SK-N-SH (cell line): ENCODE measurements at regions not wholly inside any gene's neighbourhood (a gene's known extent, or its start where the extent isn't known, plus 50 kb on each side); places are given as distances from the start of the nearest gene placed in this dataset.

Source experiments
- CTCF ChIA-PET: fragments of 300-600, 350-600 bp; formaldehyde crosslinking; extraction: SDS; loops from one replicate; lab custom pipeline; 2021; lab: Yijun Ruan, JAX
- POLR2A ChIA-PET: fragments of 350-600 bp; sonication (Branson Sonifier 250); formaldehyde crosslinking; extraction: SDS; loops from one replicate; lab custom pipeline; 2020; ENCODE audit warnings: antibody characterized with exemption, inconsistent platforms; lab: Yijun Ruan, JAX
- DNase-seq: peaks from one replicate; pipeline ENCODE4 v3.0.0; 2012
- H2AFZ ChIP-seq: fragments of 200-600 bp; sonication (generic); 2 replicates; pipeline ENCODE4 v1.8.1; 2016; ENCODE audit warnings: antibody characterized with exemption, mild to moderate bottlenecking, low read depth
- H3F3A ChIP-seq: fragments of 200-600 bp; sonication (generic); replicated peaks from 2 replicates; pipeline ENCODE3; 2016; ENCODE audit warnings: antibody characterized with exemption, mild to moderate bottlenecking; ENCODE audit not compliant: insufficient read depth
- H3K27ac ChIP-seq, 2 experiments: fragments of 200-500 bp in 1 of 2; fragments of 200-600 bp in 1 of 2; sonication (Bioruptor generic) in 1 of 2; sonication (generic), shearing (Covaris generic) in 1 of 2; 2 replicates each; pipeline versions ENCODE4 v1.5.1 to v1.6.1; 2014 to 2016; ENCODE audit warnings: low read depth in 2 of 2, inconsistent platforms in 1 of 2, low read length in 1 of 2, mild to moderate bottlenecking in 1 of 2, mixed read lengths in 1 of 2
- H3K27me3 ChIP-seq: fragments of 200-600 bp; sonication (generic), shearing (Covaris generic); 2 replicates; pipeline ENCODE4 v1.6.1; 2016; ENCODE audit warnings: mixed run types; ENCODE audit not compliant: insufficient read depth
- H3K36me3 ChIP-seq, 2 experiments: fragments of 200-500 bp in 1 of 2; fragments of 200-600 bp in 1 of 2; sonication (Bioruptor generic) in 1 of 2; sonication (generic) in 1 of 2; replicated peaks in 1 of 2; 2 replicates each; pipeline versions ENCODE3 to v1.5.1; 2014 to 2016; ENCODE audit warnings: low read length in 1 of 2, mild to moderate bottlenecking in 1 of 2; ENCODE audit not compliant: insufficient read depth in 2 of 2, control insufficient read depth in 1 of 2
- H3K4me1 ChIP-seq, 2 experiments: fragments of 200-500 bp in 1 of 2; fragments of 200-600 bp in 1 of 2; sonication (Bioruptor generic) in 1 of 2; sonication (generic), shearing (Covaris generic) in 1 of 2; 2 replicates each; pipeline versions ENCODE4 v1.5.1 to v1.6.1; 2014 to 2016; ENCODE audit warnings: low read depth in 1 of 2, low read length in 1 of 2, mixed run types in 1 of 2; ENCODE audit not compliant: insufficient read depth in 2 of 2, control insufficient read depth in 1 of 2
- H3K4me2 ChIP-seq: fragments of 200-600 bp; sonication (generic), shearing (Covaris generic); 2 replicates; pipeline ENCODE4 v1.6.1; 2017; ENCODE audit warnings: mixed run types
- H3K4me3 ChIP-seq, 2 experiments: fragments of 200-500 bp in 1 of 2; fragments of 200-600 bp in 1 of 2; sonication (Bioruptor generic) in 1 of 2; sonication (generic), shearing (Covaris generic) in 1 of 2; 2 replicates each; pipeline versions ENCODE4 v1.5.1 to v1.8.1; 2014 to 2016; ENCODE audit warnings: low read depth in 2 of 2, inconsistent platforms in 1 of 2, low read length in 1 of 2, mild to moderate bottlenecking in 1 of 2, mixed read lengths in 1 of 2, moderate library complexity in 1 of 2
- H3K79me2 ChIP-seq: fragments of 200-600 bp; sonication (generic); 2 replicates; pipeline ENCODE4 v1.8.1; 2017; ENCODE audit warnings: mild to moderate bottlenecking; ENCODE audit not compliant: insufficient read depth
- H3K9ac ChIP-seq: fragments of 200-600 bp; sonication (generic); 2 replicates; pipeline ENCODE4 v1.6.1; 2017; ENCODE audit warnings: mixed run types
- H3K9me2 ChIP-seq: fragments of 200-600 bp; sonication (generic); 2 replicates; pipeline ENCODE4 v1.6.1; 2017; ENCODE audit warnings: mixed run types
- H3K9me3 ChIP-seq: fragments of 200-600 bp; sonication (generic); 2 replicates; pipeline ENCODE4 v1.6.1; 2017; ENCODE audit warnings: mixed run types, mild to moderate bottlenecking, moderate library complexity
- H4K20me1 ChIP-seq: fragments of 200-600 bp; sonication (generic); 2 replicates; pipeline ENCODE4 v1.6.1; 2017; ENCODE audit warnings: mild to moderate bottlenecking, mixed run types; ENCODE audit not compliant: insufficient read depth
- CHD2 ChIP-seq: fragments of 150-350 bp; IDR thresholded peaks from 2 replicates; pipeline ENCODE4 v1.6.1; 2018; ENCODE audit warnings: low read length; ENCODE audit not compliant: partially characterized antibody
- EP300 ChIP-seq, 2 experiments: IDR thresholded peaks; 2 replicates each; pipeline versions ENCODE4 v1.4.0 to v1.6.1; 2012; ENCODE audit warnings: borderline replicate concordance in 1 of 2, low read depth in 1 of 2, low read length in 1 of 2
- EZH2phosphoT487 ChIP-seq: fragments of 200-600 bp; sonication (generic); IDR thresholded peaks from 2 replicates; pipeline ENCODE4 v1.6.1; 2017; ENCODE audit warnings: low read depth, mixed run types, mild to moderate bottlenecking, antibody characterized with exemption, moderate library complexity, borderline replicate concordance
- FOSL2 ChIP-seq: IDR thresholded peaks from 2 replicates; pipeline ENCODE4 v1.4.0; 2012; ENCODE audit warnings: low read depth, mild to moderate bottlenecking, moderate library complexity, borderline replicate concordance
- GABPA ChIP-seq: IDR thresholded peaks from 2 replicates; pipeline ENCODE4 v1.4.0; 2012; ENCODE audit warnings: low read depth, mild to moderate bottlenecking
- GATA2 ChIP-seq: sonication (generic); formaldehyde crosslinking; IDR thresholded peaks from 2 replicates; pipeline ENCODE4 v1.5.0; 2020; ENCODE audit warnings: mild to moderate bottlenecking, missing genetic modification reagents
- JUND ChIP-seq: IDR thresholded peaks from 2 replicates; pipeline ENCODE4 v1.4.0; 2012
- MXI1 ChIP-seq: IDR thresholded peaks from 2 replicates; pipeline ENCODE4 v1.6.1; 2012; ENCODE audit warnings: mild to moderate bottlenecking, low read depth, low read length, improper control_type of control experiment
- NRF1 ChIP-seq: IDR thresholded peaks from 2 replicates; pipeline ENCODE4 v1.6.1; 2012; ENCODE audit warnings: low read depth, mild to moderate bottlenecking, low read length
- POLR2AphosphoS5 ChIP-seq: IDR thresholded peaks from 2 replicates; pipeline ENCODE4 v1.6.1; 2012; ENCODE audit warnings: low read depth, low read length
- RFX5 ChIP-seq: IDR thresholded peaks from 2 replicates; pipeline ENCODE4 v1.6.1; 2012; ENCODE audit warnings: mild to moderate bottlenecking, improper control_type of control experiment, low read length
- SIN3A ChIP-seq: IDR thresholded peaks from 2 replicates; pipeline ENCODE4 v1.6.1; 2012; ENCODE audit warnings: low read depth, mild to moderate bottlenecking, low read length, moderate library complexity, borderline replicate concordance
- YY1 ChIP-seq: IDR thresholded peaks from 2 replicates; pipeline ENCODE4 v1.4.0; 2012; ENCODE audit warnings: low read depth, mild to moderate bottlenecking
- TF ChIP-seq, protein P1 (sequence below): IDR thresholded peaks from 2 replicates; pipeline ENCODE4 v1.6.1; 2012; ENCODE audit warnings: mild to moderate bottlenecking, low read depth, low read length, moderate library complexity
- TF ChIP-seq, protein P2 (sequence below): fragments of 200-600 bp; sonication (generic); IDR thresholded peaks from 2 replicates; pipeline ENCODE4 v1.6.1; 2017; ENCODE audit warnings: antibody characterized with exemption, mild to moderate bottlenecking, moderate library complexity

DNA sequence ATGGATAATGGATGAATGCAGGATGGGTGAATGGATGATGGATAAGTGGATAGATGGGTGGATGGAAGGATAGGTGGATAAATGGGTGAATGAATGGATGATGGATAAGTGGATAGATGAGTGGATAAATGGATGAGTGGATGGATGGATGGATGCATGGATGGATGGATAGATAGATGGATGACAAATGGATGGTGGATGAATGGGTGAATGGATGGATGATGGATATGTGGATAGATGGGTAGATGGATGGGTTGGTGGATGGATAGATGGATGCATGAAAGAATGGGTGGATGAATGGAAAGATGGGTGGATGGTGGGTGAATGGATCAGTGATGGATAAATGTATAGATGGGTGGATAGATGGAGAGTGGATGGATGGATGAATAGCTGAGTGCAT is 564.8 kb downstream of the MIAT start:
- no peak overlapping the region for H2AFZ ChIP-seq
- POLR2A ChIA-PET: no interaction called here

More for the DNA sequence above, 564.8 kb downstream of the MIAT start:
- no peak for DNase-seq
- H3F3A ChIP-seq: peaks cover 6% of the 10 kb centered on the region
- H3K27ac ChIP-seq: no peak overlapping the region
- H3K36me3 ChIP-seq: no peaks in the 10 kb centered on the region
- CTCF ChIA-PET: interaction anchor here (1.1 kb wide), 1 partner anchor 76 kb away, joined by 3 read pairs; no protein-coding TSS in a partner anchor
- no peaks in the 10 kb centered on the region for H3K9me2 ChIP-seq
- H3K4me3 ChIP-seq: no peak overlapping the region
- H3K4me2 ChIP-seq: no peak overlapping the region
- H3K9ac ChIP-seq: no peak overlapping the region
- TF ChIP-seq EZH2phosphoT487: no peak
- TF ChIP-seq, protein P1, sequence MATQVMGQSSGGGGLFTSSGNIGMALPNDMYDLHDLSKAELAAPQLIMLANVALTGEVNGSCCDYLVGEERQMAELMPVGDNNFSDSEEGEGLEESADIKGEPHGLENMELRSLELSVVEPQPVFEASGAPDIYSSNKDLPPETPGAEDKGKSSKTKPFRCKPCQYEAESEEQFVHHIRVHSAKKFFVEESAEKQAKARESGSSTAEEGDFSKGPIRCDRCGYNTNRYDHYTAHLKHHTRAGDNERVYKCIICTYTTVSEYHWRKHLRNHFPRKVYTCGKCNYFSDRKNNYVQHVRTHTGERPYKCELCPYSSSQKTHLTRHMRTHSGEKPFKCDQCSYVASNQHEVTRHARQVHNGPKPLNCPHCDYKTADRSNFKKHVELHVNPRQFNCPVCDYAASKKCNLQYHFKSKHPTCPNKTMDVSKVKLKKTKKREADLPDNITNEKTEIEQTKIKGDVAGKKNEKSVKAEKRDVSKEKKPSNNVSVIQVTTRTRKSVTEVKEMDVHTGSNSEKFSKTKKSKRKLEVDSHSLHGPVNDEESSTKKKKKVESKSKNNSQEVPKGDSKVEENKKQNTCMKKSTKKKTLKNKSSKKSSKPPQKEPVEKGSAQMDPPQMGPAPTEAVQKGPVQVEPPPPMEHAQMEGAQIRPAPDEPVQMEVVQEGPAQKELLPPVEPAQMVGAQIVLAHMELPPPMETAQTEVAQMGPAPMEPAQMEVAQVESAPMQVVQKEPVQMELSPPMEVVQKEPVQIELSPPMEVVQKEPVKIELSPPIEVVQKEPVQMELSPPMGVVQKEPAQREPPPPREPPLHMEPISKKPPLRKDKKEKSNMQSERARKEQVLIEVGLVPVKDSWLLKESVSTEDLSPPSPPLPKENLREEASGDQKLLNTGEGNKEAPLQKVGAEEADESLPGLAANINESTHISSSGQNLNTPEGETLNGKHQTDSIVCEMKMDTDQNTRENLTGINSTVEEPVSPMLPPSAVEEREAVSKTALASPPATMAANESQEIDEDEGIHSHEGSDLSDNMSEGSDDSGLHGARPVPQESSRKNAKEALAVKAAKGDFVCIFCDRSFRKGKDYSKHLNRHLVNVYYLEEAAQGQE: no peak
- TF ChIP-seq RFX5: no peak
- no peak for TF ChIP-seq SIN3A
- TF ChIP-seq CHD2: no peak
- no peak for TF ChIP-seq NRF1
- no peak for TF ChIP-seq POLR2AphosphoS5
- TF ChIP-seq GABPA: no peak
- TF ChIP-seq MXI1: no peak
- TF ChIP-seq, protein P2, sequence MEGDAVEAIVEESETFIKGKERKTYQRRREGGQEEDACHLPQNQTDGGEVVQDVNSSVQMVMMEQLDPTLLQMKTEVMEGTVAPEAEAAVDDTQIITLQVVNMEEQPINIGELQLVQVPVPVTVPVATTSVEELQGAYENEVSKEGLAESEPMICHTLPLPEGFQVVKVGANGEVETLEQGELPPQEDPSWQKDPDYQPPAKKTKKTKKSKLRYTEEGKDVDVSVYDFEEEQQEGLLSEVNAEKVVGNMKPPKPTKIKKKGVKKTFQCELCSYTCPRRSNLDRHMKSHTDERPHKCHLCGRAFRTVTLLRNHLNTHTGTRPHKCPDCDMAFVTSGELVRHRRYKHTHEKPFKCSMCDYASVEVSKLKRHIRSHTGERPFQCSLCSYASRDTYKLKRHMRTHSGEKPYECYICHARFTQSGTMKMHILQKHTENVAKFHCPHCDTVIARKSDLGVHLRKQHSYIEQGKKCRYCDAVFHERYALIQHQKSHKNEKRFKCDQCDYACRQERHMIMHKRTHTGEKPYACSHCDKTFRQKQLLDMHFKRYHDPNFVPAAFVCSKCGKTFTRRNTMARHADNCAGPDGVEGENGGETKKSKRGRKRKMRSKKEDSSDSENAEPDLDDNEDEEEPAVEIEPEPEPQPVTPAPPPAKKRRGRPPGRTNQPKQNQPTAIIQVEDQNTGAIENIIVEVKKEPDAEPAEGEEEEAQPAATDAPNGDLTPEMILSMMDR: no peak
- no peak for TF ChIP-seq JUND
- no peak for TF ChIP-seq EP300 (IDR thresholded peaks at IDR 0.05; ENCODE audit: borderline replicate concordance in 1 of 2, low read depth in 1 of 2, low read length in 1 of 2)
- TF ChIP-seq GATA2 (CRISPR knock-in tag): no peak
- TF ChIP-seq YY1: no peak
- no peak for TF ChIP-seq FOSL2
- TF ChIP-seq, all 33 proteins: peak for 0
- Histone ChIP-seq H3K79me2 (no peaks in the 10 kb centered on the region), H4K20me1 (no peaks in the 10 kb centered on the region), H3K9me3 (no peaks in the 10 kb centered on the region; the same call in 1 of the 2 replicates), H3K4me1 (peaks cover 5 to 36% of the 10 kb centered on the region in 2 experiments; a peak in 2 of 4 replicates), H3K27me3 (no peaks in the 10 kb centered on the region)
